AG09309 (cell line): ENCODE measurements at regions not wholly inside any gene's neighbourhood (a gene's known extent, or its start where the extent isn't known, plus 50 kb on each side); places are given as distances from the start of the nearest gene placed in this dataset.

Source experiments
- DNase-seq: peaks from one replicate; pipeline ENCODE4 v3.0.0-alpha.2; 2010; ENCODE audit warnings: low read depth
- H3K4me3 ChIP-seq: 2 replicates; pipeline ENCODE4 v1.5.1; 2011; ENCODE audit warnings: mild to moderate bottlenecking, low read depth, low read length, moderate library complexity; ENCODE audit not compliant: control insufficient read depth
- CTCF ChIP-seq: IDR thresholded peaks from 2 replicates; pipeline ENCODE4 v1.5.1; 2011; ENCODE audit warnings: mild to moderate bottlenecking, low read depth, low read length, inconsistent platforms; ENCODE audit not compliant: insufficient read depth, control insufficient read depth; ENCODE audit errors: missing control alignments

GRCh38 chr3:65110661-65111060 is 422.9 kb upstream of the ADAMTS9 start:
- DNase-seq = no peak
- no peak overlapping the region for H3K4me3 ChIP-seq
- no peak for TF ChIP-seq CTCF

GRCh38 chr3:65109966-65110500 is 422.2 kb upstream of the ADAMTS9 start:
- H3K4me3 ChIP-seq = no peak overlapping the region
- no peak for DNase-seq
- TF ChIP-seq CTCF = no peak

- H3K4me3 ChIP-seq = no peak overlapping the region
- DNase-seq = no peak
- no peak for TF ChIP-seq CTCF
These were observed 419.4 kb upstream of the ADAMTS9 start for GRCh38 chr3:65107174-65107573.

GRCh38 chr3:65101450-65101849 is 413.6 kb upstream of the ADAMTS9 start:
- DNase-seq = no peak
- TF ChIP-seq CTCF = no peak
- H3K4me3 ChIP-seq = no peak overlapping the region

GRCh38 chr3:65098400-65098799 is 410.6 kb upstream of the ADAMTS9 start:
- no peak for DNase-seq
- H3K4me3 ChIP-seq = no peak overlapping the region
- no peak for TF ChIP-seq CTCF

GRCh38 chr3:65096110-65096745 is 408.4 kb upstream of the ADAMTS9 start:
- H3K4me3 ChIP-seq = no peak overlapping the region
- no peak for DNase-seq
- no peak for TF ChIP-seq CTCF
